ENCODE measurements at regions not wholly inside any gene's neighbourhood (a gene's known extent, or its start where the extent isn't known, plus 50 kb on each side); places are given as distances from the start of the nearest gene placed in this dataset.

GRCh38 chr3:190728574-190729246 is 133.8 kb downstream of the GMNC start:
- DNase-seq (ENCODE audit: low spot score), result no peak
- ATAC-seq (ENCODE audit: low FRiP score), result no peak
- no peak for TF ChIP-seq CTCF (IDR thresholded peaks at IDR 0.05)

DNA sequence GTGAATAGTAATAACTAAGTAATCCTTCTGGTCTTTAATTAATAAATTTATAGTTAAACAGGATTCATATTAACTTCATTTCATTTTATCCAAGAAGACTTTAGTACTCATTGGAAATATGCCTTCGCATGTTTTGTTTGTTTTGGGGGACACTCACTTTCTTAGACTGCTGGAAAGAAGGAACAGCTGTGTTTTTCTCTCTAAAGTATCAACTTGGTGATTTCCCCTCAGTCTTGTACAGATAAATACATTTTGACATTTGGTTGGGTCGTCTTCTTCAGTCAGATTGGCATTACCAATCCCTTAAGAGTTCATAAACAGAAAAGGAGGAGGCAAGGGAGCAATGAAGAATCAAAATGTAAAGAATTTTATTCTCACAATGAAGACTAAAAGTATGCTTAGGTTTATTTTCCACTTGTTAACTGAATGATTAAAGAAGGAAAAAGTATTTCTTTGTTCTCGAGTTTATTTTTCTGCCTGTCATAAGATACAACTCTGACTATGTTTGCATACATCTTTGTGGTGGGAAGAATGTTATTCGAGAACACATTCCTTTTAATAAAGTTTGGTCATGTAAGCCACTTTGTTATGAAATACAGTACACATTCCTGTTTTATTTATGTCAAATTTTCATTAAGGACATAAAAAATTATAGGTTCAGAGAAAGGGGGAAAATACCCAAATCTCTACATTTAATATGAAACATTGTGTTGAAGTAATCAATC is 140.2 kb downstream of the GMNC start:
- no peak for TF ChIP-seq CTCF (IDR thresholded peaks at IDR 0.05)
- DNase-seq (ENCODE audit: low spot score) (no peak), ATAC-seq (ENCODE audit: low FRiP score) (no peak)

DNA sequence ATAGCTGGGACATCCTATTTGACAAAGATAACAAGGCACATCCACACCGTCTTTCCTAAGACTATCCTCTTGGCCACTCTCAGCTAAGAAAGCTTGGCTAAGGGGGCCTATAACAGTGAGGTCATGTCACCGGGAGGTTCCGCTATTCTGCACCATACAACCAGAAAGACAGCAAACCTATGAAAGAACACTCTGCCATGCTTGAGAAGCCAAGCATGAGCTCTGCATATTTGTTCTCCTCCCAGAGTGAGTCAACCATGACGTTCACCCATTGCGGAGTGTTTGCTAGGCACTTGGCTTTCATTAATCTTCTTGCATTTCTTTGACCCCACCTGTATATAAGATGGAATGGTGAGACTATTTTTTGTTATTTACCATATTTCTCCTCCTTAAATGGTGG is 141.2 kb downstream of the GMNC start:
- ATAC-seq (ENCODE audit: low FRiP score), result no peak
- DNase-seq (ENCODE audit: low spot score), result no peak
- no peak for TF ChIP-seq CTCF (IDR thresholded peaks at IDR 0.05)

GRCh38 chr3:190718671-190719070 is 143.8 kb downstream of the GMNC start:
- ATAC-seq (ENCODE audit: low FRiP score), result peak; percentile 81
- no peak for DNase-seq (ENCODE audit: low spot score)
- TF ChIP-seq CTCF (IDR thresholded peaks at IDR 0.05), result no peak

GRCh38 chr3:190718097-190718496 is 144.4 kb downstream of the GMNC start:
- no peak for TF ChIP-seq CTCF (IDR thresholded peaks at IDR 0.05)
- no peak for DNase-seq (ENCODE audit: low spot score)
- ATAC-seq (ENCODE audit: low FRiP score), result peak; percentile 43

DNA sequence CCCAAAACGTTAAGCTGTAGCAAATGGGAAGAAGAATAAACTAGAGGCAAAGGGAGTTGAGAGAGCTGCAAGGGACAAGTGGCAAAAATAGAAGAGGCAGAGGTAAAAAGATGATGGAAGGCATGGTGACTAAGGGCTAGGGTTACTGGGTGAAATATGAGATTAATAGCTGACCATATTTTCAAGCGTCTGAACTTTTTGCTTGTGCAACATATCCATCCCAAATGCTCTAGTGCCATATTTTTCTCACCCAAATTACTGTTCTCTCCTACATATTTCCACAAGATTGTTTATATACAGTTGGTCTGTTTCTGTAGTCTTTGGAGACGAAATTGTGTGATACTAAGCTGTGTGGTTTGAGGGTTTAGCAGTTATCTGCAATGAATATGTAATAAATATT is 145.5 kb downstream of the GMNC start:
- ATAC-seq (ENCODE audit: low FRiP score) (no peak), DNase-seq (ENCODE audit: low spot score) (no peak)
- no peak for TF ChIP-seq CTCF (IDR thresholded peaks at IDR 0.05)

- TF ChIP-seq CTCF (IDR thresholded peaks at IDR 0.05), result no peak
- ATAC-seq (ENCODE audit: low FRiP score) (no peak), DNase-seq (ENCODE audit: low spot score) (no peak)
These were observed 146.3 kb downstream of the GMNC start for GRCh38 chr3:190716211-190716610.

Measured in omental fat pad (tissue), 3 donors.